Tibial artery (tissue), 4 donors: ENCODE measurements at regions not wholly inside any gene's neighbourhood (a gene's known extent, or its start where the extent isn't known, plus 50 kb on each side); places are given as distances from the start of the nearest gene placed in this dataset.

Experiments used
- DNase-seq, 2 donors: peaks; one replicate each; pipeline ENCODE4 v3.0.0-alpha.2; 2019
- H3K27ac ChIP-seq, 2 donors: fragments of 200-600 bp; sonication (generic) in 1 of 2; 1 replicate in 1 of 2; 2 replicates in 1 of 2; pipeline ENCODE4 v1.5.1; 2018 to 2019; ENCODE audit warnings: mild to moderate bottlenecking in 1 of 2
- H3K27me3 ChIP-seq, 2 donors: fragments of 200-600 bp; sonication (generic) in 1 of 2; one replicate each; pipeline versions ENCODE4 v1.5.1 to v1.6.0; 2016 to 2019
- H3K36me3 ChIP-seq, 3 donors: fragments of 200-600 bp; sonication (generic) in 2 of 3; one replicate each; pipeline ENCODE4 v1.5.1; 2016 to 2019; ENCODE audit warnings: mild to moderate bottlenecking in 2 of 3
- H3K4me1 ChIP-seq, 4 donors: fragments of 200-600 bp; sonication (generic) in 2 of 4; 1 replicate in 3 of 4; 2 replicates in 1 of 4; pipeline ENCODE4 v1.5.1; 2016 to 2019
- H3K4me3 ChIP-seq, 2 donors: fragments of 200-600 bp; sonication (generic) in 1 of 2; 1 replicate in 1 of 2; 2 replicates in 1 of 2; pipeline ENCODE4 v1.5.1; 2018 to 2019; ENCODE audit warnings: mild to moderate bottlenecking in 2 of 2
- H3K9me3 ChIP-seq, 3 donors: fragments of 200-600 bp; sonication (generic) in 1 of 3; one replicate each; pipeline ENCODE4 v1.5.1; 2016 to 2019
- CTCF ChIP-seq, 2 experiments: fragments of 200-600 bp in 1 of 2; fragments of 450-650 bp in 1 of 2; IDR thresholded peaks; one replicate each; pipeline ENCODE4 v1.5.1; 2017 to 2019; ENCODE audit warnings: antibody characterized with exemption in 2 of 2, mild to moderate bottlenecking in 1 of 2, moderate library complexity in 1 of 2
- intact Hi-C: fragments of 100-400 bp; cut with DNase I; formaldehyde crosslinking; loops from one replicate; pipeline ENCODE4 v1.15.0; 2023; ENCODE audit warnings: low total_unique reads

- H3K27ac ChIP-seq, result no peak overlapping the region
- no peak overlapping the region for H3K4me3 ChIP-seq
- H3K36me3 ChIP-seq, result no peaks in the 10 kb centered on the region
- no peak for TF ChIP-seq CTCF (IDR thresholded peaks at IDR 0.05)
- H3K4me1 ChIP-seq, result peaks cover 0 to 40% (median 14%) of the 10 kb centered on the region in 4 donors
- no peak for DNase-seq
- no peaks in the 10 kb centered on the region for H3K9me3 ChIP-seq
- intact Hi-C loops, result loop anchor here (10.0 kb wide), 1 partner anchor 1545 kb away; no protein-coding TSS in a partner anchor
- no peaks in the 10 kb centered on the region for H3K27me3 ChIP-seq
Observed at GRCh38 chr4:138669479-138670315, 345.9 kb upstream of the NOCT start.

- Histone ChIP-seq H3K27me3 (no peaks in the 10 kb centered on the region), H3K4me3 (no peak overlapping the region), H3K9me3 (no peaks in the 10 kb centered on the region), H3K27ac (no peak overlapping the region), H3K36me3 (no peaks in the 10 kb centered on the region), H3K4me1 (peaks cover 0 to 29% (median 9%) of the 10 kb centered on the region in 4 donors)
- TF ChIP-seq CTCF (IDR thresholded peaks at IDR 0.05), result no peak
- DNase-seq, result no peak
- intact Hi-C loops, result no loop called here
Observed at GRCh38 chr4:138668309-138668708, 347.3 kb upstream of the NOCT start.

- TF ChIP-seq CTCF (IDR thresholded peaks at IDR 0.05), result no peak
- no peaks in the 10 kb centered on the region for H3K9me3 ChIP-seq
- H3K27ac ChIP-seq, result no peak overlapping the region
- H3K36me3 ChIP-seq, result no peaks in the 10 kb centered on the region
- no peak overlapping the region for H3K4me3 ChIP-seq
- peaks cover 0 to 10% (median 0%) of the 10 kb centered on the region in 4 donors for H3K4me1 ChIP-seq
- H3K27me3 ChIP-seq, result no peaks in the 10 kb centered on the region
- intact Hi-C loops, result no loop called here
- no peak for DNase-seq
Observed at GRCh38 chr4:138666366-138666765, 349.2 kb upstream of the NOCT start.

GRCh38 chr4:138665851-138666250, 349.7 kb upstream of the NOCT start:
- TF ChIP-seq CTCF (IDR thresholded peaks at IDR 0.05), result no peak
- H3K36me3 ChIP-seq, result no peaks in the 10 kb centered on the region
- no peak overlapping the region for H3K4me3 ChIP-seq
- H3K27ac ChIP-seq, result no peak overlapping the region
- no peaks in the 10 kb centered on the region for H3K9me3 ChIP-seq
- intact Hi-C loops, result no loop called here
- H3K4me1 ChIP-seq, result peaks cover 0 to 4% (median 0%) of the 10 kb centered on the region in 4 donors
- H3K27me3 ChIP-seq, result no peaks in the 10 kb centered on the region
- DNase-seq, result no peak

- Histone ChIP-seq H3K9me3 (no peaks in the 10 kb centered on the region), H3K4me1 (no peaks in the 10 kb centered on the region), H3K4me3 (no peak overlapping the region), H3K27ac (no peak overlapping the region), H3K36me3 (no peaks in the 10 kb centered on the region), H3K27me3 (no peaks in the 10 kb centered on the region)
- DNase-seq, result no peak
- intact Hi-C loops, result no loop called here
- TF ChIP-seq CTCF (IDR thresholded peaks at IDR 0.05), result no peak
Observed at GRCh38 chr4:138663883-138664282, 351.7 kb upstream of the NOCT start.
